Sigmoid colon (tissue), 4 donors: ENCODE measurements at regions not wholly inside any gene's neighbourhood (a gene's known extent, or its start where the extent isn't known, plus 50 kb on each side); places are given as distances from the start of the nearest gene placed in this dataset.

Source experiments
- CTCF ChIP-seq, 4 experiments: fragments of 450-650 bp in 3 of 4; fragments of 200-600 bp in 1 of 4; IDR thresholded peaks; one replicate each; pipeline ENCODE4 v1.5.1; 2016 to 2019; ENCODE audit warnings: antibody characterized with exemption in 4 of 4, mild to moderate bottlenecking in 3 of 4, moderate library complexity in 2 of 4
- POLR2A ChIP-seq, 2 donors: fragments of 450-650 bp; IDR thresholded peaks; one replicate each; pipeline ENCODE4 v1.6.1; 2016; ENCODE audit warnings: antibody characterized with exemption in 2 of 2, mild to moderate bottlenecking in 2 of 2, moderate library complexity in 2 of 2
- POLR2AphosphoS5 ChIP-seq, 4 donors: sonication (generic); formaldehyde crosslinking; IDR thresholded peaks; one replicate each; pipeline ENCODE4 v1.6.1; 2017; ENCODE audit warnings: antibody characterized with exemption in 4 of 4

DNA sequence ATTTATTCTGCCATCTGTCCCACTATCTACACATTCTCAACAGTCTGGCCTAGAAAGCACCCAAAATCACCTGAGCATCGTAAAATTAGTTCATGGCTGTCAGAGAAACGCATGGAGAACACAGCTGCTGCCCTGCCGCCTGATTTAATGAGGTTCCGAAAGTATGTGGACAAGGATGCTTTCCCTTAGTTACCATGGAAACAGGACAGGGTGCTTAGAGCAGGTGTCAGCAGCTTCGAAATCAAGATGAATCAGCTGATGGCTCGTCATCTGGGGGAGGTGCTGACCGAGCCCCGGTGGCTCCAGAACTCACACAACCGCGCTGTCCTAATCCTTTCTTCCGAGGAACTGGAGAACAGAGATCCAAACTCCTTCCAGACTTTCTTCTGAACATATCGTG, 151.5 kb downstream of the TEX36 start:
- no peak for TF ChIP-seq POLR2A (IDR thresholded peaks at IDR 0.05)
- TF ChIP-seq CTCF (IDR thresholded peaks at IDR 0.05), result no peak
- no peak for TF ChIP-seq POLR2AphosphoS5 (IDR thresholded peaks at IDR 0.05)
